CD14-positive monocyte (primary cell): ENCODE measurements at regions not wholly inside any gene's neighbourhood (a gene's known extent, or its start where the extent isn't known, plus 50 kb on each side); places are given as distances from the start of the nearest gene placed in this dataset.

Source experiments
- DNase-seq, 3 donors: peaks; one replicate each; pipeline ENCODE4 v3.0.0-alpha.2; 2011 to 2022
- H2AFZ ChIP-seq: 2 replicates; pipeline ENCODE4 v1.6.0; 2012; ENCODE audit warnings: mild to moderate bottlenecking, low read depth, low read length, inconsistent platforms; ENCODE audit not compliant: insufficient read depth, poor library complexity, severe bottlenecking
- H3K27ac ChIP-seq, 2 donors: 1 replicate in 1 of 2; 2 replicates in 1 of 2; pipeline ENCODE4 v1.5.1; 2012 to 2013; ENCODE audit warnings: low read length in 2 of 2, control low read depth in 1 of 2, inconsistent platforms in 1 of 2, low read depth in 1 of 2, mild to moderate bottlenecking in 1 of 2
- H3K27me3 ChIP-seq, 2 donors: one replicate each; pipeline versions ENCODE4 v1.6.0 to v1.6.1; 2011 to 2013; ENCODE audit warnings: low read length in 2 of 2; ENCODE audit not compliant: control insufficient read depth in 2 of 2, insufficient read depth in 2 of 2
- H3K36me3 ChIP-seq, 2 donors: replicated peaks in 1 of 2; 1 replicate in 1 of 2; 2 replicates in 1 of 2; pipeline versions ENCODE4 v1.5.1 to v1.6.1; 2012 to 2013; ENCODE audit warnings: low read length in 2 of 2, control low read depth in 1 of 2, inconsistent platforms in 1 of 2, mild to moderate bottlenecking in 1 of 2; ENCODE audit not compliant: insufficient read depth in 2 of 2, control insufficient read depth in 1 of 2
- H3K4me1 ChIP-seq, 2 donors: 1 replicate in 1 of 2; 2 replicates in 1 of 2; pipeline versions ENCODE4 v1.5.1 to v1.6.1; 2012 to 2013; ENCODE audit warnings: low read length in 2 of 2, control low read depth in 1 of 2, inconsistent platforms in 1 of 2, mild to moderate bottlenecking in 1 of 2, moderate library complexity in 1 of 2; ENCODE audit not compliant: insufficient read depth in 2 of 2, control insufficient read depth in 1 of 2
- H3K4me2 ChIP-seq: replicated peaks from 2 replicates; pipeline ENCODE3; 2012; ENCODE audit warnings: low read length, moderate library complexity, mild to moderate bottlenecking; ENCODE audit not compliant: poor library complexity, severe bottlenecking; ENCODE audit errors: extremely low read depth
- H3K4me3 ChIP-seq, 3 experiments: fragments of 200-600 bp in 1 of 3; sonication (generic) in 1 of 3; replicated peaks in 1 of 3; 1 replicate in 2 of 3; 2 replicates in 1 of 3; pipeline ENCODE4 v1.5.1; 2011 to 2013; ENCODE audit warnings: low read length in 3 of 3, mild to moderate bottlenecking in 3 of 3, control low read depth in 2 of 3, low read depth in 2 of 3, inconsistent platforms in 1 of 3, moderate library complexity in 1 of 3
- H3K79me2 ChIP-seq: 2 replicates; pipeline ENCODE4 v1.6.0; 2012; ENCODE audit warnings: mild to moderate bottlenecking, control low read depth, inconsistent platforms, low read length, moderate library complexity; ENCODE audit not compliant: insufficient read depth
- H3K9ac ChIP-seq: 2 replicates; pipeline ENCODE4 v1.6.0; 2017; ENCODE audit warnings: low read length, mild to moderate bottlenecking; ENCODE audit not compliant: insufficient read depth, poor library complexity, severe bottlenecking
- H3K9me3 ChIP-seq, 2 donors: replicated peaks in 1 of 2; 1 replicate in 1 of 2; 2 replicates in 1 of 2; pipeline versions ENCODE4 v1.5.1 to v1.6.1; 2012 to 2013; ENCODE audit warnings: low read length in 2 of 2, control low read depth in 1 of 2; ENCODE audit not compliant: control insufficient read depth in 1 of 2, insufficient read depth in 1 of 2
- H4K20me1 ChIP-seq: 2 replicates; pipeline ENCODE4 v1.6.0; 2012; ENCODE audit warnings: mild to moderate bottlenecking, low read length, control low read depth, moderate library complexity; ENCODE audit not compliant: insufficient read depth
- H3K27ac Mint-ChIP-seq, 7 donors: one replicate each; pipeline ENCODE4 v1.8.0; 2020; ENCODE audit warnings: mild to moderate bottlenecking in 7 of 7, mixed read lengths in 7 of 7, moderate library complexity in 6 of 7, inconsistent platforms in 2 of 7
- H3K27me3 Mint-ChIP-seq, 3 donors: one replicate each; pipeline ENCODE4 v1.8.0; 2021 to 2022; ENCODE audit warnings: low read depth in 3 of 3, mild to moderate bottlenecking in 3 of 3, mixed read lengths in 3 of 3, moderate library complexity in 3 of 3, inconsistent platforms in 1 of 3
- H3K36me3 Mint-ChIP-seq, 2 donors: one replicate each; pipeline ENCODE4 v1.8.0; 2020; ENCODE audit warnings: mixed read lengths in 2 of 2, inconsistent platforms in 1 of 2, mild to moderate bottlenecking in 1 of 2
- H3K4me1 Mint-ChIP-seq: one replicate; pipeline ENCODE4 v1.8.0; 2020; ENCODE audit warnings: mild to moderate bottlenecking, mixed read lengths
- H3K4me3 Mint-ChIP-seq, 2 donors: one replicate each; pipeline ENCODE4 v1.8.0; 2020; ENCODE audit warnings: mild to moderate bottlenecking in 2 of 2, mixed read lengths in 2 of 2, moderate library complexity in 1 of 2
- H3K9me3 Mint-ChIP-seq, 7 donors: one replicate each; pipeline ENCODE4 v1.8.0; 2020 to 2022; ENCODE audit warnings: mixed read lengths in 7 of 7, mild to moderate bottlenecking in 6 of 7, moderate library complexity in 6 of 7, inconsistent platforms in 2 of 7
- WGBS: methylation state at CpG from one replicate; pipeline ENCODE4 v1.1.5; 2013; ENCODE audit warnings: missing lambda C conversion rate; ENCODE audit not compliant: insufficient coverage; 5-methylcytosine and 5-hydroxymethylcytosine counted together
- intact Hi-C, 2 donors: fragments of 100-400 bp; cut with micrococcal nuclease; formaldehyde crosslinking; loops; one replicate each; pipeline versions ENCODE4 v1.15.0 to v1.15.1; 2023
- TF ChIP-seq, protein P1 (sequence below): fragments of 200-600 bp; IDR thresholded peaks from one replicate; pipeline ENCODE4 v1.8.0; 2022; ENCODE audit warnings: antibody characterized with exemption, mild to moderate bottlenecking

DNA sequence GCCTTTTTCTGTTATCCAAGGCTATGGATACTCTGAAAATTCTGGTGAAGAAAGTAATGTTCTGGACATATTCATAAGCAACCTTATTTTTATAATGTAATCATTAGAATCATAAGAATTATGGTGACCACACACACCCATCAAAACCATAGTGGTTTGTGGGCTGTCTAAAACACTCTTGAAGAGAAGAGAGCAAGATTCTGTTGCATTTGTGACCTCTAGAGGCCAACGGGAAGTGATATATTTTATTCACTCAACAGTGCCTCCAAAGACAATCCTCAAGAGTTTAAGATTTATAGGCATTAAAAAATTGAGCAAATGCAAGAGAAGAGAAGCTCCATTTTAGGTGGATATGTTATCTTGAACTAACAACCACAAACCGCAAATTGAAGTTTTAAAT, 68.5 kb upstream of the LGR5 start:
- WGBS = no CpG with 5 or more reads among the region's 2 CpGs
- TF ChIP-seq, protein P1, sequence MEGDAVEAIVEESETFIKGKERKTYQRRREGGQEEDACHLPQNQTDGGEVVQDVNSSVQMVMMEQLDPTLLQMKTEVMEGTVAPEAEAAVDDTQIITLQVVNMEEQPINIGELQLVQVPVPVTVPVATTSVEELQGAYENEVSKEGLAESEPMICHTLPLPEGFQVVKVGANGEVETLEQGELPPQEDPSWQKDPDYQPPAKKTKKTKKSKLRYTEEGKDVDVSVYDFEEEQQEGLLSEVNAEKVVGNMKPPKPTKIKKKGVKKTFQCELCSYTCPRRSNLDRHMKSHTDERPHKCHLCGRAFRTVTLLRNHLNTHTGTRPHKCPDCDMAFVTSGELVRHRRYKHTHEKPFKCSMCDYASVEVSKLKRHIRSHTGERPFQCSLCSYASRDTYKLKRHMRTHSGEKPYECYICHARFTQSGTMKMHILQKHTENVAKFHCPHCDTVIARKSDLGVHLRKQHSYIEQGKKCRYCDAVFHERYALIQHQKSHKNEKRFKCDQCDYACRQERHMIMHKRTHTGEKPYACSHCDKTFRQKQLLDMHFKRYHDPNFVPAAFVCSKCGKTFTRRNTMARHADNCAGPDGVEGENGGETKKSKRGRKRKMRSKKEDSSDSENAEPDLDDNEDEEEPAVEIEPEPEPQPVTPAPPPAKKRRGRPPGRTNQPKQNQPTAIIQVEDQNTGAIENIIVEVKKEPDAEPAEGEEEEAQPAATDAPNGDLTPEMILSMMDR = no peak
- Histone ChIP-seq H3K9ac (no peak overlapping the region), H3K79me2 (no peaks in the 10 kb centered on the region), H3K4me1 (no peaks in the 10 kb centered on the region), H2AFZ (no peak overlapping the region), H3K27ac (no peak overlapping the region), H3K4me2 (no peak overlapping the region), H3K9me3 (no peaks in the 10 kb centered on the region), H3K27me3 (no peaks in the 10 kb centered on the region), H3K36me3 (no peaks in the 10 kb centered on the region), H3K4me3 (no peak overlapping the region), H4K20me1 (no peaks in the 10 kb centered on the region)
- peaks cover 0 to 3% (median 2%) of the 10 kb centered on the region in 7 donors for H3K9me3 Mint-ChIP-seq
- intact Hi-C loops = no loop called here
- H3K27me3 Mint-ChIP-seq = peaks cover 0 to 2% (median 1%) of the 10 kb centered on the region in 3 donors
- H3K27ac Mint-ChIP-seq = no peak overlapping the region
- no peaks in the 10 kb centered on the region for H3K36me3 Mint-ChIP-seq
- no peak overlapping the region for H3K4me3 Mint-ChIP-seq
- no peaks in the 10 kb centered on the region for H3K4me1 Mint-ChIP-seq
- no peak for DNase-seq

DNA sequence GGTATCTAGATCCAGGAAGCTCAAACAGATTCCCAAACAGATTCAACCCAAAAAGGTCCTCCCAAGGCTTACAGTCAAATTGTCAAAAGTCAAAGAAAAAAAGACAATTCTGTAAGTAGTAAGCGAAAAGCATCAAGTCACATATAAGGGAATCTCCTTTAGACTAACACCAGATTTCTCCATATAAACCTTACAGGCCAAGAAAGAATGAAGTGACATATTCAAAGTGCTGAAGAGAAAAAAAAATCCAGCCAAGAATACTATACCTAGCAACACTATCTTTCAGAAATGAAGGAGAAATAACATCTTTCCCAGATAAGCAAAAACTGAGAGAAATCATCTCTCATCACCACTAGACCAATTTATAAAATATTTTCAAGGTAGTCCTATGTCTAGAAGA, 79.6 kb upstream of the LGR5 start:
- Histone ChIP-seq H3K4me3 (no peak overlapping the region), H3K9ac (no peak overlapping the region), H3K79me2 (no peaks in the 10 kb centered on the region), H2AFZ (no peak overlapping the region), H3K27ac (no peak overlapping the region), H3K27me3 (no peaks in the 10 kb centered on the region), H3K36me3 (no peaks in the 10 kb centered on the region), H3K4me1 (no peaks in the 10 kb centered on the region), H3K9me3 (peaks cover 7 to 15% of the 10 kb centered on the region in 2 donors), H3K4me2 (no peak overlapping the region), H4K20me1 (no peaks in the 10 kb centered on the region)
- Mint-ChIP-seq H3K36me3 (no peaks in the 10 kb centered on the region), H3K4me1 (no peaks in the 10 kb centered on the region), H3K27ac (no peak overlapping the region), H3K4me3 (no peak overlapping the region), H3K27me3 (peaks cover 0 to 2% (median 0%) of the 10 kb centered on the region in 3 donors), H3K9me3 (peaks cover 3 to 10% (median 8%) of the 10 kb centered on the region in 7 donors)
- TF ChIP-seq, protein P1 = no peak
- intact Hi-C loops = no loop called here
- no peak for DNase-seq
- WGBS = no CpG with 5 or more reads among the region's 1 CpG
